Adrenal gland (tissue), 5 donors: ENCODE measurements at regions not wholly inside any gene's neighbourhood (a gene's known extent, or its start where the extent isn't known, plus 50 kb on each side); places are given as distances from the start of the nearest gene placed in this dataset.

Experiments used
- POLR2A ChIP-seq, 2 donors: fragments of 450-650 bp; IDR thresholded peaks; one replicate each; pipeline ENCODE4 v1.6.1; 2017; ENCODE audit warnings: antibody characterized with exemption in 2 of 2, mild to moderate bottlenecking in 2 of 2, moderate library complexity in 1 of 2
- TF ChIP-seq, protein P1 (sequence below), 6 experiments: fragments of 450-650 bp in 4 of 6; fragments of 200-600 bp in 2 of 6; sonication (generic) in 1 of 6; IDR thresholded peaks; 1 replicate in 5 of 6; 2 replicates in 1 of 6; pipeline versions ENCODE4 v1.5.1 to v1.8.0; 2016 to 2021; ENCODE audit warnings: antibody characterized with exemption in 6 of 6, mild to moderate bottlenecking in 2 of 6, moderate library complexity in 1 of 6
- donor health status: DM: no; HTN: no; CAD: no.

DNA sequence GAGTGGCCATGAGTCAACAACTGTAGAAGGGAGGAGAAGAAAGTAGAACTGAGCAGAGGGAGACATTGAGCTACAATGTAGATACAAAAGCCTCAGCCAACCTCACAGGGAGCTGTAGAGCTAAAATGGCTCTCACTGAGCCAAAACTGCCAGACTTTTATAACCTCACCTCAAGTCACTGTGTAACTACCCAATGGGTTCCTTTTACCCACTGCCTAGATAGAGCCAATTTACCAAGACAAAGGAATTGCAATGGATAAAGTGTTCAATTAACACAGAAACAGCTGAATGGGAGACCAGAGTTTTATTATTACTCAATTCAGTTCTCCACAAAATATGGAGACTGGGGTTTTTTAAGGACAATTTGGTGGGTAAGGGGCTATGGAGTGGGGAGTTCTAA is 938.9 kb upstream of the GRIA3 start:
- TF ChIP-seq POLR2A (IDR thresholded peaks at IDR 0.05): no peak
- TF ChIP-seq, protein P1, sequence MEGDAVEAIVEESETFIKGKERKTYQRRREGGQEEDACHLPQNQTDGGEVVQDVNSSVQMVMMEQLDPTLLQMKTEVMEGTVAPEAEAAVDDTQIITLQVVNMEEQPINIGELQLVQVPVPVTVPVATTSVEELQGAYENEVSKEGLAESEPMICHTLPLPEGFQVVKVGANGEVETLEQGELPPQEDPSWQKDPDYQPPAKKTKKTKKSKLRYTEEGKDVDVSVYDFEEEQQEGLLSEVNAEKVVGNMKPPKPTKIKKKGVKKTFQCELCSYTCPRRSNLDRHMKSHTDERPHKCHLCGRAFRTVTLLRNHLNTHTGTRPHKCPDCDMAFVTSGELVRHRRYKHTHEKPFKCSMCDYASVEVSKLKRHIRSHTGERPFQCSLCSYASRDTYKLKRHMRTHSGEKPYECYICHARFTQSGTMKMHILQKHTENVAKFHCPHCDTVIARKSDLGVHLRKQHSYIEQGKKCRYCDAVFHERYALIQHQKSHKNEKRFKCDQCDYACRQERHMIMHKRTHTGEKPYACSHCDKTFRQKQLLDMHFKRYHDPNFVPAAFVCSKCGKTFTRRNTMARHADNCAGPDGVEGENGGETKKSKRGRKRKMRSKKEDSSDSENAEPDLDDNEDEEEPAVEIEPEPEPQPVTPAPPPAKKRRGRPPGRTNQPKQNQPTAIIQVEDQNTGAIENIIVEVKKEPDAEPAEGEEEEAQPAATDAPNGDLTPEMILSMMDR (IDR thresholded peaks at IDR 0.05): no peak
